H1 (cell line): ENCODE measurements at regions not wholly inside any gene's neighbourhood (a gene's known extent, or its start where the extent isn't known, plus 50 kb on each side); places are given as distances from the start of the nearest gene placed in this dataset.

Experiments used
- CTCF ChIA-PET: fragments of 300-600 bp; sonication (Branson Sonifier 250); formaldehyde crosslinking; loops from one replicate; lab custom pipeline; 2021; ENCODE audit not compliant: partially characterized antibody; lab: Charles Lee
- POLR2A ChIA-PET: fragments of 300-600 bp; sonication (Branson Sonifier 250); formaldehyde crosslinking; loops from one replicate; lab custom pipeline; 2021; ENCODE audit warnings: inconsistent platforms; ENCODE audit not compliant: partially characterized antibody; lab: Charles Lee
- DNase-seq, 2 experiments: peaks; one replicate each; pipeline versions ENCODE4 v3.0.0 to v3.0.0-alpha.2; 2010 to 2022; ENCODE audit warnings: low spot score in 2 of 2, low read depth in 1 of 2, mixed read lengths in 1 of 2
- FAIRE-seq: peaks from 2 replicates; lab custom pipeline; 2011; peaks lifted over from hg19 to GRCh38; lab: Jason Lieb, UNC
- H2AFZ ChIP-seq: 2 replicates; pipeline ENCODE4 v1.8.1; 2012; ENCODE audit warnings: low read length, inconsistent platforms
- H2AK5ac ChIP-seq: 2 replicates; pipeline ENCODE4 v1.6.1; 2013; ENCODE audit warnings: low read depth, low read length
- H2BK120ac ChIP-seq: replicated peaks from 2 replicates; pipeline ENCODE3; 2013; ENCODE audit warnings: low read depth, low read length, inconsistent platforms
- H2BK12ac ChIP-seq: 2 replicates; pipeline ENCODE4 v1.6.1; 2013; ENCODE audit warnings: low read depth, low read length
- H2BK15ac ChIP-seq: 2 replicates; pipeline ENCODE4 v1.6.1; 2013; ENCODE audit warnings: low read length
- H2BK20ac ChIP-seq: 2 replicates; pipeline ENCODE4 v1.6.1; 2013; ENCODE audit warnings: low read length
- H2BK5ac ChIP-seq: 2 replicates; pipeline ENCODE4 v1.6.1; 2013; ENCODE audit warnings: low read depth, low read length
- H3K14ac ChIP-seq: 2 replicates; pipeline ENCODE4 v1.6.1; 2013; ENCODE audit warnings: inconsistent platforms; ENCODE audit not compliant: insufficient read length
- H3K18ac ChIP-seq: 2 replicates; pipeline ENCODE4 v1.6.1; 2013; ENCODE audit warnings: low read length; ENCODE audit errors: extremely low read depth
- H3K23ac ChIP-seq: 2 replicates; pipeline ENCODE4 v1.6.1; 2013; ENCODE audit warnings: inconsistent platforms; ENCODE audit not compliant: insufficient read length
- H3K23me2 ChIP-seq: 2 replicates; pipeline ENCODE4 v1.6.1; 2013; ENCODE audit warnings: low read depth, low read length
- H3K27ac ChIP-seq: 2 replicates; pipeline ENCODE4 v1.6.1; 2011; ENCODE audit warnings: low read depth, low read length, inconsistent platforms
- H3K27me3 ChIP-seq, 4 experiments: replicated peaks in 1 of 4; 1 replicate in 1 of 4; 2 replicates in 3 of 4; pipeline versions ENCODE4 v1.6.1 to v1.8.1; 2011 to 2013; ENCODE audit warnings: low read length in 3 of 4, mild to moderate bottlenecking in 3 of 4, inconsistent platforms in 2 of 4, mixed read lengths in 2 of 4, moderate library complexity in 1 of 4; ENCODE audit not compliant: control insufficient read depth in 3 of 4, insufficient read depth in 3 of 4; ENCODE audit errors: extremely low read depth in 1 of 4
- H3K36me3 ChIP-seq, 4 experiments: 2 replicates each; pipeline versions ENCODE4 v1.6.1 to v1.8.1; 2011 to 2013; ENCODE audit warnings: mild to moderate bottlenecking in 4 of 4, low read length in 3 of 4, moderate library complexity in 2 of 4, control low read depth in 1 of 4, inconsistent platforms in 1 of 4; ENCODE audit not compliant: insufficient read depth in 4 of 4, control insufficient read depth in 2 of 4
- H3K4ac ChIP-seq: replicated peaks from 2 replicates; pipeline ENCODE3; 2013; ENCODE audit warnings: low read length, low read depth, mixed read lengths, inconsistent platforms; ENCODE audit not compliant: insufficient read length
- H3K4me1 ChIP-seq, 4 experiments: replicated peaks in 1 of 4; 1 replicate in 1 of 4; 2 replicates in 3 of 4; pipeline versions ENCODE4 v1.6.1 to v1.8.1; 2011 to 2013; ENCODE audit warnings: low read length in 3 of 4, inconsistent platforms in 2 of 4, mixed read lengths in 1 of 4; ENCODE audit not compliant: insufficient read depth in 4 of 4, control insufficient read depth in 3 of 4
- H3K4me2 ChIP-seq, 2 experiments: 2 replicates each; pipeline versions ENCODE4 v1.6.1 to v1.8.1; 2011 to 2013; ENCODE audit warnings: low read depth in 2 of 2, low read length in 2 of 2, control low read depth in 1 of 2, inconsistent platforms in 1 of 2, mild to moderate bottlenecking in 1 of 2; ENCODE audit not compliant: insufficient read depth in 1 of 2
- H3K4me3 ChIP-seq, 4 experiments: fragments of 200-600, 300-600 bp in 1 of 4; sonication (generic), shearing (Covaris generic), sonication (Bioruptor Twin) in 1 of 4; 2 replicates each; pipeline versions ENCODE4 v1.5.1 to v1.8.1; 2011 to 2016; ENCODE audit warnings: low read length in 4 of 4, low read depth in 3 of 4, control low read depth in 2 of 4, inconsistent platforms in 2 of 4, mild to moderate bottlenecking in 2 of 4, mixed read lengths in 1 of 4, moderate library complexity in 1 of 4; ENCODE audit not compliant: insufficient read depth in 2 of 4; ENCODE audit errors: extremely low read depth in 1 of 4
- H3K56ac ChIP-seq: replicated peaks from 2 replicates; pipeline ENCODE3; 2013; ENCODE audit warnings: low read depth, mild to moderate bottlenecking, mixed read lengths, low read length, inconsistent platforms; ENCODE audit not compliant: insufficient read length
- H3K79me1 ChIP-seq: 2 replicates; pipeline ENCODE4 v1.6.1; 2013; ENCODE audit warnings: low read depth, low read length, control low read depth
- H3K79me2 ChIP-seq, 2 experiments: 2 replicates each; pipeline versions ENCODE4 v1.6.1 to v1.8.1; 2012 to 2013; ENCODE audit warnings: low read length in 2 of 2, mild to moderate bottlenecking in 2 of 2, inconsistent platforms in 1 of 2; ENCODE audit not compliant: insufficient read depth in 2 of 2, control insufficient read depth in 1 of 2
- H3K9ac ChIP-seq, 4 experiments: replicated peaks in 1 of 4; 1 replicate in 1 of 4; 2 replicates in 3 of 4; pipeline versions ENCODE4 v1.6.1 to v1.8.1; 2011 to 2013; ENCODE audit warnings: low read depth in 3 of 4, low read length in 3 of 4, control low read depth in 2 of 4, mild to moderate bottlenecking in 2 of 4, moderate library complexity in 2 of 4, inconsistent platforms in 1 of 4; ENCODE audit errors: extremely low read depth in 1 of 4
- H3K9me3 ChIP-seq, 2 experiments: 2 replicates each; pipeline versions ENCODE4 v1.6.1 to v1.8.1; 2012 to 2013; ENCODE audit warnings: mild to moderate bottlenecking in 2 of 2, moderate library complexity in 2 of 2, control low read depth in 1 of 2, inconsistent platforms in 1 of 2, low read depth in 1 of 2, low read length in 1 of 2, mixed read lengths in 1 of 2; ENCODE audit not compliant: insufficient read depth in 2 of 2
- H4K20me1 ChIP-seq, 2 experiments: replicated peaks in 1 of 2; 2 replicates each; pipeline versions ENCODE3 to v1.8.1; 2011 to 2013; ENCODE audit warnings: inconsistent platforms in 2 of 2, low read length in 2 of 2, mild to moderate bottlenecking in 1 of 2; ENCODE audit not compliant: insufficient read depth in 2 of 2, control insufficient read depth in 1 of 2
- H4K5ac ChIP-seq: 2 replicates; pipeline ENCODE4 v1.6.1; 2013; ENCODE audit warnings: low read length, low read depth, mixed read lengths, inconsistent platforms; ENCODE audit not compliant: insufficient read length
- H4K8ac ChIP-seq: 2 replicates; pipeline ENCODE4 v1.8.0; 2013; ENCODE audit warnings: mild to moderate bottlenecking, moderate library complexity, low read length, inconsistent platforms; ENCODE audit not compliant: insufficient read depth; ENCODE audit errors: extremely low read depth
- H4K91ac ChIP-seq: replicated peaks from 2 replicates; pipeline ENCODE3; 2013; ENCODE audit warnings: low read length, mixed read lengths, inconsistent platforms; ENCODE audit not compliant: insufficient read length
- CBX5 ChIP-seq: fragments of 300-800, 300-1000 bp; sonication (generic); IDR thresholded peaks from 2 replicates; pipeline ENCODE4 v1.7.1; 2016; ENCODE audit warnings: antibody characterized with exemption, low read length, low read depth
- CBX8 ChIP-seq: fragments of 300-800, 300-1000 bp; sonication (generic); IDR thresholded peaks from 2 replicates; pipeline ENCODE4 v1.7.1; 2016; ENCODE audit warnings: low read depth, low read length, borderline replicate concordance
- CHD2 ChIP-seq: IDR thresholded peaks from 2 replicates; pipeline ENCODE4 v1.6.1; 2012; ENCODE audit warnings: low read length, improper control_type of control experiment
- EP300 ChIP-seq, 2 experiments: IDR thresholded peaks; 1 replicate in 1 of 2; 2 replicates in 1 of 2; pipeline ENCODE4 v1.6.1; 2011 to 2012; ENCODE audit warnings: low read depth in 2 of 2, low read length in 2 of 2, mild to moderate bottlenecking in 2 of 2, borderline replicate concordance in 1 of 2, inconsistent platforms in 1 of 2, moderate library complexity in 1 of 2
- HDAC2 ChIP-seq, 2 experiments: fragments of 300-600 bp in 1 of 2; sonication (generic) in 1 of 2; IDR thresholded peaks; 2 replicates each; pipeline ENCODE4 v1.6.1; 2011 to 2012; ENCODE audit warnings: low read depth in 2 of 2, low read length in 2 of 2, mild to moderate bottlenecking in 2 of 2, moderate library complexity in 2 of 2, borderline replicate concordance in 1 of 2, inconsistent platforms in 1 of 2
- HDAC6 ChIP-seq: IDR thresholded peaks from one replicate; pipeline ENCODE4 v1.7.1; 2012; ENCODE audit warnings: low read depth, mild to moderate bottlenecking, inconsistent platforms, low read length, moderate library complexity
- JUN ChIP-seq: IDR thresholded peaks from 2 replicates; pipeline ENCODE4 v1.6.1; 2011; ENCODE audit warnings: low read depth, mild to moderate bottlenecking, improper control_type of control experiment, low read length
- RFX5 ChIP-seq: IDR thresholded peaks from 2 replicates; pipeline ENCODE4 v1.6.1; 2011; ENCODE audit warnings: low read depth, low read length, improper control_type of control experiment, borderline replicate concordance
- RNF2 ChIP-seq: fragments of 200-900, 300-1000 bp; sonication (generic); IDR thresholded peaks from 2 replicates; pipeline ENCODE4 v1.7.1; 2016; ENCODE audit warnings: borderline replicate concordance, low read depth, mild to moderate bottlenecking, antibody characterized with exemption, low read length; ENCODE audit not compliant: poor library complexity, severe bottlenecking; ENCODE audit errors: missing control alignments
- SIN3A ChIP-seq, 2 experiments: IDR thresholded peaks in 1 of 2; conservative IDR thresholded peaks in 1 of 2; 2 replicates each; pipeline ENCODE4 v1.6.1; 2011 to 2012; ENCODE audit warnings: low read length in 2 of 2, improper control_type of control experiment in 1 of 2, low read depth in 1 of 2, mild to moderate bottlenecking in 1 of 2
- SIRT6 ChIP-seq: IDR thresholded peaks from one replicate; pipeline ENCODE4 v1.7.1; 2012; ENCODE audit warnings: low read length, inconsistent platforms
- SIX5 ChIP-seq: IDR thresholded peaks from 2 replicates; pipeline ENCODE4 v1.6.1; 2011; ENCODE audit warnings: mild to moderate bottlenecking, low read depth, low read length
- SP1 ChIP-seq: IDR thresholded peaks from 2 replicates; pipeline ENCODE4 v1.6.1; 2011; ENCODE audit warnings: low read depth, low read length
- TAF1 ChIP-seq: IDR thresholded peaks from 2 replicates; pipeline ENCODE4 v1.6.1; 2011; ENCODE audit warnings: mild to moderate bottlenecking, low read depth, low read length
- WGBS, 2 experiments: shearing (Covaris generic) in 1 of 2; methylation state at CpG; one replicate each; pipeline versions ENCODE4 v1.1.6 to v1.1.7; 2013 to 2015; ENCODE audit warnings: low lambda C conversion rate in 2 of 2, mixed read lengths in 2 of 2, inconsistent platforms in 1 of 2, low coverage in 1 of 2, missing lambda C conversion rate in 1 of 2; ENCODE audit not compliant: insufficient replicate concordance in 2 of 2, insufficient coverage in 1 of 2, insufficient read length in 1 of 2; ENCODE audit errors: extremely low coverage in 1 of 2, missing lambda C conversion rate in 1 of 2; 5-methylcytosine and 5-hydroxymethylcytosine counted together

GRCh38 chr16:86085161-86085611 lies 186.2 kb downstream of the IRF8 start:
- Histone ChIP-seq H2BK20ac (no peak overlapping the region), H2BK120ac (no peak overlapping the region), H3K14ac (no peak overlapping the region), H3K23ac (no peak overlapping the region), H3K4me2 (no peak overlapping the region), H3K9me3 (no peaks in the 10 kb centered on the region), H3K56ac (no peak overlapping the region), H3K4me1 (peaks cover 0 to 8% (median 5%) of the 10 kb centered on the region in 4 experiments; a peak in 6 of 7 replicates), H3K79me1 (no peaks in the 10 kb centered on the region), H3K79me2 (no peaks in the 10 kb centered on the region), H3K4ac (no peak overlapping the region), H3K9ac (no peak overlapping the region), H3K27ac (no peak overlapping the region), H3K18ac (no peak overlapping the region), H3K23me2 (no peaks in the 10 kb centered on the region), H3K27me3 (no peaks in the 10 kb centered on the region), H3K4me3 (no peak overlapping the region), H2BK15ac (no peak overlapping the region), H4K20me1 (no peaks in the 10 kb centered on the region), H2AK5ac (no peak overlapping the region), H3K36me3 (no peaks in the 10 kb centered on the region), H4K91ac (no peak overlapping the region), H4K5ac (no peak overlapping the region), H2BK5ac (no peak overlapping the region), H4K8ac (0 out of 2 replicates have a peak overlapping the region, but pooled peaks have one; percentile 4), H2AFZ (no peak overlapping the region), H2BK12ac (no peak overlapping the region)
- ChIA-PET CTCF (interaction anchor here (1.0 kb wide), 2 partner anchors 12 to 14 kb away, joined by 3 read pairs; no protein-coding TSS in a partner anchor), POLR2A (no interaction called here)
- FAIRE-seq, result no peak
- WGBS, 2 experiments, result 93% methylated on average over 12 of the region's 12 CpGs; no CpG with 5 or more reads in 1 of the 2 experiments
- no peak for DNase-seq
- TF ChIP-seq SIX5 (no peak), RFX5 (no peak), HDAC6 (no peak), TAF1 (no peak), CBX8 (no peak), HDAC2 (IDR thresholded peaks at IDR 0.05; ENCODE audit: borderline replicate concordance in 1 of 2, low read depth in 2 of 2, low read length in 2 of 2) (no peak), JUN (no peak), SIRT6 (no peak), EP300 (IDR thresholded peaks at IDR 0.05; ENCODE audit: borderline replicate concordance in 1 of 2, low read depth in 2 of 2, low read length in 2 of 2) (no peak), CHD2 (no peak), SP1 (no peak), RNF2 (no peak), SIN3A (conservative IDR thresholded peaks at IDR 0.05 in 1 of 2, IDR thresholded peaks at IDR 0.05 in 1 of 2; ENCODE audit: low read depth in 1 of 2, low read length in 2 of 2) (no peak), CBX5 (no peak)
